ENCODE measurements at regions not wholly inside any gene's neighbourhood (a gene's known extent, or its start where the extent isn't known, plus 50 kb on each side); places are given as distances from the start of the nearest gene placed in this dataset.

- no peak for DNase-seq (ENCODE audit: extremely low read depth in 1 of 11, low read depth in 9 of 11, low spot score in 4 of 11)
Observed at GRCh38 chr11:106389101-106389500, 311.6 kb downstream of the AASDHPPT start.

GRCh38 chr11:106390078-106390477, 312.6 kb downstream of the AASDHPPT start:
- no peak for DNase-seq (ENCODE audit: extremely low read depth in 1 of 11, low read depth in 9 of 11, low spot score in 4 of 11)

GRCh38 chr11:106391771-106392420, 314.4 kb downstream of the AASDHPPT start:
- DNase-seq (ENCODE audit: extremely low read depth in 1 of 11, low read depth in 9 of 11, low spot score in 4 of 11) = no peak

GRCh38 chr11:106395716-106396349, 318.4 kb downstream of the AASDHPPT start:
- DNase-seq (ENCODE audit: extremely low read depth in 1 of 11, low read depth in 9 of 11, low spot score in 4 of 11) = no peak

GRCh38 chr11:106397787-106398501, 320.5 kb downstream of the AASDHPPT start:
- no peak for DNase-seq (ENCODE audit: extremely low read depth in 1 of 11, low read depth in 9 of 11, low spot score in 4 of 11)

GRCh38 chr11:106398502-106399075, 321.1 kb downstream of the AASDHPPT start:
- no peak for DNase-seq (ENCODE audit: extremely low read depth in 1 of 11, low read depth in 9 of 11, low spot score in 4 of 11)

- no peak for DNase-seq (ENCODE audit: extremely low read depth in 1 of 11, low read depth in 9 of 11, low spot score in 4 of 11)
Observed at GRCh38 chr11:106399076-106399511, 321.6 kb downstream of the AASDHPPT start.

GRCh38 chr11:106399624-106400023, 322.2 kb downstream of the AASDHPPT start:
- no peak for DNase-seq (ENCODE audit: extremely low read depth in 1 of 11, low read depth in 9 of 11, low spot score in 4 of 11)

- DNase-seq (ENCODE audit: extremely low read depth in 1 of 11, low read depth in 9 of 11, low spot score in 4 of 11) = no peak
Observed at GRCh38 chr11:106400949-106401570, 323.6 kb downstream of the AASDHPPT start.

- no peak for DNase-seq (ENCODE audit: extremely low read depth in 1 of 11, low read depth in 9 of 11, low spot score in 4 of 11)
Observed at GRCh38 chr11:106403751-106404150, 326.3 kb downstream of the AASDHPPT start.

GRCh38 chr11:106409222-106409621, 331.8 kb downstream of the AASDHPPT start:
- DNase-seq (ENCODE audit: extremely low read depth in 1 of 11, low read depth in 9 of 11, low spot score in 4 of 11) = no peak

GRCh38 chr11:106409671-106410070, 332.2 kb downstream of the AASDHPPT start:
- no peak for DNase-seq (ENCODE audit: extremely low read depth in 1 of 11, low read depth in 9 of 11, low spot score in 4 of 11)

GRCh38 chr11:106410902-106411301, 333.4 kb downstream of the AASDHPPT start:
- no peak for DNase-seq (ENCODE audit: extremely low read depth in 1 of 11, low read depth in 9 of 11, low spot score in 4 of 11)

GRCh38 chr11:106413222-106413621, 335.8 kb downstream of the AASDHPPT start:
- DNase-seq (ENCODE audit: extremely low read depth in 1 of 11, low read depth in 9 of 11, low spot score in 4 of 11) = no peak

- DNase-seq (ENCODE audit: extremely low read depth in 1 of 11, low read depth in 9 of 11, low spot score in 4 of 11) = no peak
Observed at GRCh38 chr11:106415510-106415909, 338.0 kb downstream of the AASDHPPT start.

- no peak for DNase-seq (ENCODE audit: extremely low read depth in 1 of 11, low read depth in 9 of 11, low spot score in 4 of 11)
Observed at GRCh38 chr11:106418791-106419190, 341.3 kb downstream of the AASDHPPT start.

- DNase-seq (ENCODE audit: extremely low read depth in 1 of 11, low read depth in 9 of 11, low spot score in 4 of 11) = no peak
Observed at GRCh38 chr11:106420048-106420665, 342.7 kb downstream of the AASDHPPT start.

- no peak for DNase-seq (ENCODE audit: extremely low read depth in 1 of 11, low read depth in 9 of 11, low spot score in 4 of 11)
Observed at GRCh38 chr11:106420686-106421085, 343.2 kb downstream of the AASDHPPT start.

- no peak for DNase-seq (ENCODE audit: extremely low read depth in 1 of 11, low read depth in 9 of 11, low spot score in 4 of 11)
Observed at GRCh38 chr11:106421676-106422292, 344.3 kb downstream of the AASDHPPT start.
